Testis (tissue), 2 donors: ENCODE measurements at regions not wholly inside any gene's neighbourhood (a gene's known extent, or its start where the extent isn't known, plus 50 kb on each side); places are given as distances from the start of the nearest gene placed in this dataset.

Source experiments
- POLR2A ChIP-seq: fragments of 450-650 bp; IDR thresholded peaks from one replicate; pipeline ENCODE4 v1.6.1; 2017; ENCODE audit warnings: antibody characterized with exemption, mild to moderate bottlenecking, moderate library complexity
- TF ChIP-seq, protein P1 (sequence below), 3 experiments: fragments of 450-650 bp in 2 of 3; fragments of 200-600 bp in 1 of 3; sonication (generic) in 1 of 3; IDR thresholded peaks; one replicate each; pipeline ENCODE4 v1.5.1; 2016 to 2019; ENCODE audit warnings: antibody characterized with exemption in 3 of 3, mild to moderate bottlenecking in 2 of 3, moderate library complexity in 1 of 3

DNA sequence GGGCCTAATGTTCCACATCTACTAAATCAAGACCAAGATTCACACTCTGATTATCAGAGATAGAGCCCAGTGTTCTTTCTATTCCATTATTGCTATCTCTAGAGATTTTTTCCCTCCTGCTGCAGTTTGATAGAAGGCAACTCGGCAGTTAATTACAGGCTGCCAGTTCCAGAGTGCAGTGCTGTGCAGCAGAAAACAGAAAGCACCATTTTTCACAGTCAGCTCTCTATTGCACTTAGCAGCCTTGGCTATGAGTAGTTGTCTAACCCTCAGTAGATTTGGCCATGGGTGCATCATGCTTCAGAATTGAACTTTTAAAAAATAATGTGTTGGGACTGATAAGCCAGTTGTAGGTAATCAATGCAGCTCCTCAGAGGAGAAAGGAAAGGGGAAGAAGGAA is 295.3 kb downstream of the MID1IP1 start:
- TF ChIP-seq, protein P1, sequence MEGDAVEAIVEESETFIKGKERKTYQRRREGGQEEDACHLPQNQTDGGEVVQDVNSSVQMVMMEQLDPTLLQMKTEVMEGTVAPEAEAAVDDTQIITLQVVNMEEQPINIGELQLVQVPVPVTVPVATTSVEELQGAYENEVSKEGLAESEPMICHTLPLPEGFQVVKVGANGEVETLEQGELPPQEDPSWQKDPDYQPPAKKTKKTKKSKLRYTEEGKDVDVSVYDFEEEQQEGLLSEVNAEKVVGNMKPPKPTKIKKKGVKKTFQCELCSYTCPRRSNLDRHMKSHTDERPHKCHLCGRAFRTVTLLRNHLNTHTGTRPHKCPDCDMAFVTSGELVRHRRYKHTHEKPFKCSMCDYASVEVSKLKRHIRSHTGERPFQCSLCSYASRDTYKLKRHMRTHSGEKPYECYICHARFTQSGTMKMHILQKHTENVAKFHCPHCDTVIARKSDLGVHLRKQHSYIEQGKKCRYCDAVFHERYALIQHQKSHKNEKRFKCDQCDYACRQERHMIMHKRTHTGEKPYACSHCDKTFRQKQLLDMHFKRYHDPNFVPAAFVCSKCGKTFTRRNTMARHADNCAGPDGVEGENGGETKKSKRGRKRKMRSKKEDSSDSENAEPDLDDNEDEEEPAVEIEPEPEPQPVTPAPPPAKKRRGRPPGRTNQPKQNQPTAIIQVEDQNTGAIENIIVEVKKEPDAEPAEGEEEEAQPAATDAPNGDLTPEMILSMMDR (IDR thresholded peaks at IDR 0.05): no peak
- TF ChIP-seq POLR2A: no peak
